ENCODE measurements at regions not wholly inside any gene's neighbourhood (a gene's known extent, or its start where the extent isn't known, plus 50 kb on each side); places are given as distances from the start of the nearest gene placed in this dataset.
"Not testable (repeated sequence)": the region's sequence is repeated elsewhere in the genome, so short reads cannot be mapped to it uniquely, and the experiment has no call there.

- H3K4me3 ChIP-seq (ENCODE audit: low read depth, low read length): no peak overlapping the region
- DNase-seq (ENCODE audit: low read depth): no peak
- TF ChIP-seq CTCF (IDR thresholded peaks at IDR 0.05; ENCODE audit: insufficient read depth, low read depth, low read length): no peak
These were observed 1137.0 kb downstream of the HACE1 start for GRCh38 chr6:103722683-103723082.

GRCh38 chr6:103721923-103722322 is 1137.8 kb downstream of the HACE1 start:
- TF ChIP-seq CTCF (IDR thresholded peaks at IDR 0.05; ENCODE audit: insufficient read depth, low read depth, low read length): no peak
- no peak for DNase-seq (ENCODE audit: low read depth)
- H3K4me3 ChIP-seq (ENCODE audit: low read depth, low read length): no peak overlapping the region

- no peak overlapping the region for H3K4me3 ChIP-seq (ENCODE audit: low read depth, low read length)
- no peak for TF ChIP-seq CTCF (IDR thresholded peaks at IDR 0.05; ENCODE audit: insufficient read depth, low read depth, low read length)
These were observed 1139.3 kb downstream of the HACE1 start for GRCh38 chr6:103720393-103720792.

GRCh38 chr6:103719545-103719944 is 1140.2 kb downstream of the HACE1 start:
- TF ChIP-seq CTCF (IDR thresholded peaks at IDR 0.05; ENCODE audit: insufficient read depth, low read depth, low read length): no peak
- no peak overlapping the region for H3K4me3 ChIP-seq (ENCODE audit: low read depth, low read length)
- no peak for DNase-seq (ENCODE audit: low read depth)

More at GRCh38 chr6:103720393-103720792, 1139.3 kb downstream of the HACE1 start:
- DNase-seq (ENCODE audit: low read depth): no peak

- no peak for DNase-seq (ENCODE audit: low read depth)
- TF ChIP-seq CTCF (IDR thresholded peaks at IDR 0.05; ENCODE audit: insufficient read depth, low read depth, low read length): no peak
- H3K4me3 ChIP-seq (ENCODE audit: low read depth, low read length): no peak overlapping the region
These were observed 1144.5 kb downstream of the HACE1 start for GRCh38 chr6:103715269-103715668.

GRCh38 chr6:103709236-103709635 is 1150.5 kb downstream of the HACE1 start:
- H3K4me3 ChIP-seq (ENCODE audit: low read depth, low read length); DNase-seq (ENCODE audit: low read depth): not testable (repeated sequence)

GRCh38 chr6:103707596-103708325 is 1152.0 kb downstream of the HACE1 start:
- no peak overlapping the region for H3K4me3 ChIP-seq (ENCODE audit: low read depth, low read length)
- no peak for DNase-seq (ENCODE audit: low read depth)
- no peak for TF ChIP-seq CTCF (IDR thresholded peaks at IDR 0.05; ENCODE audit: insufficient read depth, low read depth, low read length)

All from fibroblast of villous mesenchyme (primary cell).